K562 (cell line): ENCODE measurements at regions not wholly inside any gene's neighbourhood (a gene's known extent, or its start where the extent isn't known, plus 50 kb on each side); places are given as distances from the start of the nearest gene placed in this dataset.
"Not testable (repeated sequence)": the region's sequence is repeated elsewhere in the genome, so short reads cannot be mapped to it uniquely, and the experiment has no call there.

Source experiments
- ATAC-seq: fragments of 200-7000 bp; cut with Tn5 transposase; 3 replicates; pipeline ENCODE4 v1.9.1; 2020; ENCODE audit warnings: moderate library complexity
- BruUV-seq: library from RNA; stranded (reverse); fragments of 400-500 nt; replicated peaks from 2 replicates; lab custom pipeline; 2021; lab: Mats Ljungman, UMichigan
- CTCF ChIA-PET: fragments of 300-600 bp; formaldehyde crosslinking; extraction: SDS; loops from one replicate; lab custom pipeline; 2021; ENCODE audit warnings: low intra/inter-chr PET ratio; lab: Yijun Ruan, JAX
- POLR2A ChIA-PET: fragments of 300-600, 350-650 bp; sonication (Branson Sonifier 250); formaldehyde crosslinking; extraction: SDS; loops from one replicate; lab custom pipeline; 2021; ENCODE audit warnings: antibody characterized with exemption, inconsistent platforms; lab: Yijun Ruan, JAX
- DNase-seq, 4 experiments: peaks; one replicate each; pipeline versions ENCODE4 v3.0.0 to v3.0.0-alpha.2; 2011 to 2018; ENCODE audit warnings: low spot score in 3 of 4, mixed read lengths in 3 of 4; ENCODE audit errors: extremely low read depth in 1 of 4
- FAIRE-seq: peaks from 2 replicates; lab custom pipeline; 2011; peaks lifted over from hg19 to GRCh38; lab: Jason Lieb, UNC
- H2AFZ ChIP-seq: 2 replicates; pipeline ENCODE4 v1.6.0; 2011; ENCODE audit warnings: low read depth, low read length, control low read depth, inconsistent platforms
- H3K27ac ChIP-seq: fragments of 200-600 bp; 3 replicates; pipeline ENCODE4 v1.8.0; 2011; ENCODE audit warnings: low read depth, mild to moderate bottlenecking, control low read depth, inconsistent platforms, low read length, moderate library complexity, mixed read lengths; ENCODE audit errors: extremely low read depth
- H3K27me3 ChIP-seq, 2 experiments: fragments of 300-600 bp in 1 of 2; 2 replicates in 1 of 2; 3 replicates in 1 of 2; pipeline versions ENCODE4 v1.6.0 to v1.8.0; 2011; ENCODE audit warnings: inconsistent platforms in 2 of 2, low read length in 2 of 2, mild to moderate bottlenecking in 1 of 2, mixed read lengths in 1 of 2, moderate library complexity in 1 of 2; ENCODE audit not compliant: control insufficient read depth in 2 of 2, insufficient read depth in 2 of 2
- H3K36me3 ChIP-seq: fragments of 300-600 bp; 3 replicates; pipeline ENCODE4 v1.8.0; 2011; ENCODE audit warnings: mild to moderate bottlenecking, low read length, inconsistent platforms; ENCODE audit not compliant: control insufficient read depth, insufficient read depth
- H3K4me1 ChIP-seq, 2 experiments: fragments of 200-600 bp in 1 of 2; replicated peaks in 1 of 2; 2 replicates in 1 of 2; 3 replicates in 1 of 2; pipeline versions ENCODE4 v1.5.1 to v1.8.0; 2011; ENCODE audit warnings: inconsistent platforms in 2 of 2, low read length in 2 of 2, mild to moderate bottlenecking in 1 of 2, mixed read lengths in 1 of 2, moderate library complexity in 1 of 2; ENCODE audit not compliant: control insufficient read depth in 2 of 2, insufficient read depth in 2 of 2
- H3K4me2 ChIP-seq: 2 replicates; pipeline ENCODE4 v1.6.1; 2011; ENCODE audit warnings: low read length, control low read depth, inconsistent platforms, mixed read lengths; ENCODE audit not compliant: insufficient read depth
- H3K4me3 ChIP-seq: fragments of 200-600 bp; sonication (generic), shearing (Covaris generic); 2 replicates; pipeline ENCODE4 v1.5.1; 2016; ENCODE audit warnings: control low read depth, inconsistent platforms
- H3K79me2 ChIP-seq: fragments of 200-600 bp; 3 replicates; pipeline ENCODE4 v1.8.0; 2011; ENCODE audit warnings: low read length, inconsistent platforms; ENCODE audit not compliant: control insufficient read depth, insufficient read depth
- H3K9ac ChIP-seq, 2 experiments: 2 replicates each; pipeline versions ENCODE4 v1.6.0 to v1.6.1; 2011; ENCODE audit warnings: low read depth in 2 of 2, low read length in 2 of 2, control low read depth in 1 of 2, inconsistent platforms in 1 of 2, mild to moderate bottlenecking in 1 of 2, mixed read lengths in 1 of 2; ENCODE audit not compliant: insufficient read depth in 1 of 2
- H3K9me1 ChIP-seq: one replicate; pipeline ENCODE4 v1.6.0; 2011; ENCODE audit warnings: inconsistent platforms, mild to moderate bottlenecking, low read length, moderate library complexity; ENCODE audit not compliant: control insufficient read depth, insufficient read depth
- H3K9me3 ChIP-seq: replicated peaks from 2 replicates; pipeline ENCODE4 v1.5.1; 2011; ENCODE audit warnings: low read depth, low read length, inconsistent platforms; ENCODE audit not compliant: control insufficient read depth, insufficient read depth
- H4K20me1 ChIP-seq: replicated peaks from 2 replicates; pipeline ENCODE4 v1.6.1; 2011; ENCODE audit warnings: low read length, inconsistent platforms, mixed read lengths; ENCODE audit not compliant: control insufficient read depth, insufficient read depth
- WGBS: fragments of 100-300 bp; shearing (Covaris generic); methylation state at CpG from one replicate; pipeline ENCODE4 v1.1.6; 2016; ENCODE audit warnings: low coverage, mixed read lengths; ENCODE audit not compliant: insufficient coverage; ENCODE audit errors: missing lambda C conversion rate; 5-methylcytosine and 5-hydroxymethylcytosine counted together
- in situ Hi-C: fragments of 300-500 bp; cut with MboI; formaldehyde crosslinking; loops from 4 replicates; pipeline ENCODE4 v1.15.0; 2018; ENCODE audit warnings: inconsistent platforms, mixed read lengths
- intact Hi-C: fragments of 100-400 bp; cut with micrococcal nuclease; formaldehyde crosslinking; loops from 2 replicates; pipeline ENCODE4 v1.14.2; 2022

- H2AFZ ChIP-seq, H3K79me2 ChIP-seq, H3K9me3 ChIP-seq, H3K36me3 ChIP-seq, POLR2A ChIA-PET, H3K4me2 ChIP-seq, BruUV-seq, FAIRE-seq, intact Hi-C loops, H3K27ac ChIP-seq, in situ Hi-C loops, CTCF ChIA-PET, H3K4me1 ChIP-seq, H3K9me1 ChIP-seq, H3K27me3 ChIP-seq, H4K20me1 ChIP-seq, DNase-seq: not testable (repeated sequence)
- ATAC-seq = peak; percentile 54
- 0% methylated on average over 3 of the region's 7 CpGs for WGBS
- Histone ChIP-seq H3K4me3 (peak overlapping the region; percentile 50; the same call in 1 of the 2 replicates), H3K9ac (peak overlapping the region in 1 of 2 experiments; percentile 66; a peak in 1 of 4 replicates)
These were observed 76.5 kb upstream of the PZP start for GRCh38 chr12:9284724-9285123.

DNA sequence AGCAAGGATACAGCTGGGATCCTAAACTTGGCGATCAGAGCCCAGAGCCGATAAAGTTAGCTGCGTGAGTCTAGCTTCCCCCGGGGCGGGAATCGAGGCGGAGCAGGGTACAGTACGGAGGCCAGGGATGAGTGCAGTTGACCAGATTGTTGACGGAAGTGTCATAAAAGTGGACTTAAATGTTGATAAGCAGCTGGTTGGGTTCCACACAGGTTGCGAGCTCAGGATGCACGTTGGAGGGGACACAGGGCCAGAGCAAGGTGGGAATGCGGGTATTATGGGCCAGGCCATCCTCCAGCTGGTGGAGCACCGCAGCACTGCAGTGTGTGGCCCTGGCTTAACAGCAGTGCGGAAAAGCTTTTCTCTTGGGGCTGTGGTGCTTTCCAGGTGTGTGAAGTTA lies 76.0 kb upstream of the PZP start:
- peak overlapping the region; percentile 84 for H3K27ac ChIP-seq
- H3K27me3 ChIP-seq, in situ Hi-C loops, H3K4me1 ChIP-seq, POLR2A ChIA-PET, H4K20me1 ChIP-seq, H3K9me3 ChIP-seq, H3K79me2 ChIP-seq, H2AFZ ChIP-seq, H3K36me3 ChIP-seq, H3K9me1 ChIP-seq, CTCF ChIA-PET, FAIRE-seq, intact Hi-C loops: not testable (repeated sequence)
- BruUV-seq = TSS peak; percentile 85
- DNase-seq (peak in 1 of 4 experiments; percentile 16), ATAC-seq (peak; percentile 88)
- H3K9ac ChIP-seq = peak overlapping the region; percentile 66 to 88
- H3K4me3 ChIP-seq = peak overlapping the region; percentile 50
- H3K4me2 ChIP-seq = peak overlapping the region; percentile 69
- 1% methylated on average over 9 of the region's 14 CpGs for WGBS
